GM06990 (cell line): ENCODE measurements at regions not wholly inside any gene's neighbourhood (a gene's known extent, or its start where the extent isn't known, plus 50 kb on each side); places are given as distances from the start of the nearest gene placed in this dataset.

Experiments used
- DNase-seq: peaks from one replicate; pipeline ENCODE4 v3.0.0-alpha.2; 2011; ENCODE audit not compliant: insufficient read length; ENCODE audit errors: extremely low read depth
- H3K27me3 ChIP-seq: replicated peaks from 2 replicates; pipeline ENCODE4 v1.6.0; 2011; ENCODE audit warnings: low read length; ENCODE audit not compliant: control insufficient read depth, insufficient read depth
- H3K36me3 ChIP-seq: 2 replicates; pipeline ENCODE4 v1.5.1; 2011; ENCODE audit warnings: low read length; ENCODE audit not compliant: control insufficient read depth, insufficient read depth
- H3K4me3 ChIP-seq: replicated peaks from 2 replicates; pipeline ENCODE4 v1.5.1; 2011; ENCODE audit warnings: low read depth, mild to moderate bottlenecking, control low read depth, low read length
- TF ChIP-seq, protein P1 (sequence below): IDR thresholded peaks from 2 replicates; pipeline ENCODE4 v1.5.1; 2011; ENCODE audit warnings: low read length, control low read depth, mild to moderate bottlenecking, inconsistent platforms; ENCODE audit not compliant: insufficient read depth, poor library complexity, severe bottlenecking

DNA sequence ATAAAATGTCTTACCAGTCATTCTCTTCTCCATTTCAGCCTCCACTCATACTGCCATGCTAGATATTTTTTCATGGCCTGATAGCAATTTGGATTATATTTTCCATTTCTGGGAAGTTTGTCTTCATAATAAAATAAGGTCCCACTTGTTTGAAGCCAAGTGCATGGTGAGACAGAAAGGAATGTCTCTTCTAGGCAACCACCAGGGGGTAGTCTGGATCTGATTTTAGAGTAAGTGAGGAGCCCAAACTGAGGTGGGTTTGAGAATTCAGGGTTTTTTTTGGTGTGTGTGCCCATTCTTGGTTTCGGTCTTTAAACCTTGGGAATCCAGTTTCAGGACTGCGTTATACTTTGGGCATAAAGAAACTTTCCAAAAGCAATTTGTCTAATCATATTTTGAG, 315.5 kb downstream of the RPRM start:
- Histone ChIP-seq H3K27me3 (no peaks in the 10 kb centered on the region), H3K4me3 (no peak overlapping the region), H3K36me3 (no peaks in the 10 kb centered on the region)
- TF ChIP-seq, protein P1, sequence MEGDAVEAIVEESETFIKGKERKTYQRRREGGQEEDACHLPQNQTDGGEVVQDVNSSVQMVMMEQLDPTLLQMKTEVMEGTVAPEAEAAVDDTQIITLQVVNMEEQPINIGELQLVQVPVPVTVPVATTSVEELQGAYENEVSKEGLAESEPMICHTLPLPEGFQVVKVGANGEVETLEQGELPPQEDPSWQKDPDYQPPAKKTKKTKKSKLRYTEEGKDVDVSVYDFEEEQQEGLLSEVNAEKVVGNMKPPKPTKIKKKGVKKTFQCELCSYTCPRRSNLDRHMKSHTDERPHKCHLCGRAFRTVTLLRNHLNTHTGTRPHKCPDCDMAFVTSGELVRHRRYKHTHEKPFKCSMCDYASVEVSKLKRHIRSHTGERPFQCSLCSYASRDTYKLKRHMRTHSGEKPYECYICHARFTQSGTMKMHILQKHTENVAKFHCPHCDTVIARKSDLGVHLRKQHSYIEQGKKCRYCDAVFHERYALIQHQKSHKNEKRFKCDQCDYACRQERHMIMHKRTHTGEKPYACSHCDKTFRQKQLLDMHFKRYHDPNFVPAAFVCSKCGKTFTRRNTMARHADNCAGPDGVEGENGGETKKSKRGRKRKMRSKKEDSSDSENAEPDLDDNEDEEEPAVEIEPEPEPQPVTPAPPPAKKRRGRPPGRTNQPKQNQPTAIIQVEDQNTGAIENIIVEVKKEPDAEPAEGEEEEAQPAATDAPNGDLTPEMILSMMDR, result peak; percentile 56
- no peak for DNase-seq

DNA sequence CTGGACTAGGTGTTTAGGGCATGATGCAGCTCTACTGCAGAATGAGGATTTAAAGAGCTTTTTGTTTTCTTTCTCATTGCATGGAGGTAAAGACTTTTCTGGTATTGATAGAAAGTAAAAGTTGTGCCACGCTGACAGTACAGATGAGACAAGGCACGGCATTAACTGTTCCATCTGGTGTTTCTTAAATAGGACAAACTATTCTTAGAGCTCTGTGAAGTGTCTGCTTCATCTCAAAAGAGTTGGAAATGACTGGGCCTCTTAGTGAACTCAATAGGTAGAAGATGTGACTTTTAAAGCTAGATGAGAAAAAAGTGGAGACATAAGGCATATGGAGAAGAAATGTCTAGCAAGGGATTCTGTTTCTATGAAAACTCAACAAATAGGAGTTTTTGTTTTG, 321.8 kb downstream of the RPRM start:
- DNase-seq, result no peak
- Histone ChIP-seq H3K27me3 (no peaks in the 10 kb centered on the region), H3K4me3 (no peak overlapping the region), H3K36me3 (no peaks in the 10 kb centered on the region)
- TF ChIP-seq, protein P1, result no peak

DNA sequence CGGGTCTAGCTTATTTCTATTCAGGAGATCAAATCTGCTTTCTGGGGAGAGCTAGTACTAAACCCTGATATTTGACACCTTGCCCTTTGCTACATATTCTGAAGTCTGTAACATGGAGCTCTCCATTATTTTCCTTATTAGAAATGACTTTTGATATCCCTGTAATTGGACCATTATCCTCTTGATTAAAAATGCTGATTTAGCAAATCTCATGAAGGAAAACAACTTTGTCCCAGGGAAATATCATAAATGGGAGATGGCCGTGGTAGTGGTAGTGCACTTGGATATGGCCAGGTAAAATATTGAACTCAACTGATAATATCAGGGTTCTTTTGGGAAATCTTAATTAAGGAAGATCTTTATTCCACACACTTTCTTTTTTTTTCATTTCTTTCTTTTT, 326.5 kb downstream of the RPRM start:
- no peak for DNase-seq
- Histone ChIP-seq H3K4me3 (no peak overlapping the region), H3K36me3 (no peaks in the 10 kb centered on the region), H3K27me3 (no peaks in the 10 kb centered on the region)
- TF ChIP-seq, protein P1, result no peak

DNA sequence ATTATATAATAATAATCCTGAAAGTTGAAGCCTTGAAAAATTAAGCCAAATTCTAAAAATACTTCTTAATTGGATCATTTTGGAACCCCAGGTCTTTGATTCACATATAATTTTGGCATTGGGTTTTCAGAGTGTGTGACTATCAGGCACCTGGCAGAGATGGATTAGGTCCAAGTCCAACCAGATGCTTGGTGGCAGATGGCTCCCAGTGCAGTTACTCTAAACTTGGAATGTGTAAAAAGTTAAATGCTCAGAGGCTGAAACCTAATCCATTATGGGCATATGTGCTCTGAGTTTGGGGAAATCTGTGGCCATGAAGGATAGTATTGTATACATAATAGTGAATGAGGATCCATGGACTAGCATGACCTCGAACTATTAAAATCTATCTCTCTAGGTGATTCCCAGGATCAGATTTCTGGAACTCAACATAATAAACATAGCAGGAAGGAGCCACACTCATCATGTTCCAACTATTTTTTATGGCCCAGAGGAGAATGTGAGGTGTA, 333.0 kb downstream of the RPRM start:
- no peak for DNase-seq
- Histone ChIP-seq H3K27me3 (no peaks in the 10 kb centered on the region; the same call in 1 of the 2 replicates), H3K36me3 (no peaks in the 10 kb centered on the region), H3K4me3 (no peak overlapping the region)
- TF ChIP-seq, protein P1, result no peak

DNA sequence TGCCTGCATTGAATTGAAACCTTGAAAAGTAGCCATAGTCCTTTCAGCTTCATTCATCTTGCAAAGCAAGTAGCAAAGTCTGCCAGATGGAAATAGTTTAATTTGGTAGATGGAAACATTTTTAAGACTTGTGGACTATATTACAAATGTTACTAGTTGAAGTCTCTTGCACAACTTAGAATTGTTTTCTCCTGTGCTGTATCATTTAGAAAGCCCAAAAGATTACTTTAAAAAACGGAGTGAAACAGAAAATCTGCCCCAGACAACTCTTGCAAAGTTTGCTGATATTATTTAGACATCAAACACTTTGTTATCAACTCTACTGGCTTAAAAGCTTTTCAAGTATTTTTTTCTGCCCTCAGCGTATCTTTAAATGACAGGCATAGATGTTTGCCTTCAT, 335.0 kb downstream of the RPRM start:
- DNase-seq, result no peak
- TF ChIP-seq, protein P1, result no peak
- Histone ChIP-seq H3K27me3 (no peaks in the 10 kb centered on the region; the same call in 1 of the 2 replicates), H3K36me3 (no peaks in the 10 kb centered on the region), H3K4me3 (no peak overlapping the region)

DNA sequence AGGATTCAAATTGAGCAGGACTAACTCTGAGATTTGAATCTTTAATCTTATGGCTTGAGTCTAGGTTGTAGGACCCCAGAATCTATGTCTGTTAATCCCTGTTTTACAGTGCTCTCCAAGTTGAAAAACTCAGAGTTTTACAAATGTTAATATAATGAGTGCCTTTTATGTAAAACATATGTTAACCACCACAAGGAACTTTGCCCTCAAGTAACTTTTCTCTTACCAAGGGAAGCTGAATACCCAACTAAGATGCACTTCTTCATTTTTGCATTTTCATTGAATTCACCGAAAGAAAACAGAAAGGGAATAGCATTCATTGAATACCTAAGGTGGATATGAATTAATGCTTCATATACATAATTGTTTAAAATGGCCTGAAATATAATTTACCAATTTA, 338.1 kb downstream of the RPRM start:
- DNase-seq, result no peak
- H3K36me3 ChIP-seq, result no peaks in the 10 kb centered on the region
- TF ChIP-seq, protein P1, result no peak
- H3K4me3 ChIP-seq, result no peak overlapping the region
- H3K27me3 ChIP-seq, result no peaks in the 10 kb centered on the region; the same call in 1 of the 2 replicates
